ENCODE measurements at regions not wholly inside any gene's neighbourhood (a gene's known extent, or its start where the extent isn't known, plus 50 kb on each side); places are given as distances from the start of the nearest gene placed in this dataset.

DNA sequence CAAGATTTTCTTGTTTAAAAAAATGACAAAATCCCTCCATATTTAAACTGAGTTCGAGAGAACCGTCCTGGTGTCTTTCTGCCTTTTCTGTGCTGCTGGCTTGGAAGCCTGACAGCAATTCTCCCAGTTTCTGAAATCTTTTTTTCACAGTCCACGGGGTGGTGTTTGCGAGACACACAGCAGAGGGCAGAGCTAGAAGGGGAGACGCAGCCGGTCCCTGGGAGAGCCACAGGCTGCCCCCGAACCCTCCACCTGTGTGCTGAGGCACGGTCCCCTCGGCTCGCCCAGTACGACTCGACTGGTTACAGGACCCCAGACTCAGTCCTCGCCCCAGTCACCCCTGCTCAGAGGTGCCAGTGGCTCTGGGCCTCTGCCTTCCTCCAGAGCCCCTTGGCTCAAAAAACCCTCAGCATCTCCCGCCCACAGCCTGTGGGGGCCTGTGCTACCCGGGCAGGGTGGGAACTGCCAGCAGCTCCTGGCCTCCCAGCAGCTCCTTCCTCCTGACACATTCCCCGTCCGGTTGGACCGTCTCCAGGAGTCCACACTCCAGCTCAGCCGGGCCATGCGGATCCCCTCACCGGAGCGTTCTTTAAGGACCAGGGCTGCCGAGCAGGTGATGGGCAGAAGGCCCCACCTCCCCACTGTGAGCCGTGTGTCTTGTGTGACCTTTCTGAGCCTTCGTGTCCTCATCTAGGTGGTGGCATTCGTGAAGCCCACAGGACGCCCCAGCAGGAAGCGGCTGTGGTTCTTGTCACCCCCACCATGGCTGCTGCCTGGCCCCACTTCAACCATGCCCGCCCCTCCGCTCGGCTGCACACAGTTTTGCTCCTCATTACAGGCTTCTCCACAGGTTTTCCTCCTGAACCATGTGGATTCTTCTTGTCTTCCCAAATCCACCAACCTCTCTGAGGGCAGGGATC is 52.3 kb upstream of the EN2 start:
- no peak overlapping the region for H3K27ac ChIP-seq (ENCODE audit: low read length)
- no peak for DNase-seq
- no peaks in the 10 kb centered on the region for H3K36me3 ChIP-seq (replicated peaks; ENCODE audit: insufficient read depth, low read length)

DNA sequence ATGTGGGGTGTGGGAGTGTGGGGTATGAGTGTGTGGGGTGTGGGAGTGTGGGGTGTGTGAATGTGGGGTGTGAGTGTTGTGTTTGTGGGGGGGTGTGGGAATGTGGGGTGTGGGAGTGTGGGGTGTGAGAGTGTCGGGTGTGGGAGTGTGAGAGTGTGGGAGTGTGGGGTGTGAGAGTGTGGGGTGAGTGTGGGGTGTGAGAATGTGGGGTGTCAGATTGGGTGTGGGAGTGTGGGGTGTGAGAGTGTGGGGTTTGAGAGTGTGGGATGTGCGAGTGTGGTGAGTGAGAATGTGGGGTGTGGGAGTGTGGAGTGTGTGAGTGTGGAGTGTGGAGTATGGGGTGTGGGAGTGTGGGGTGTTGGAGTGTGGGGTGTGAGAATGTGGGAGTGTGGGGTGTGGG is 50.1 kb upstream of the EN2 start:
- TF ChIP-seq, protein P1, sequence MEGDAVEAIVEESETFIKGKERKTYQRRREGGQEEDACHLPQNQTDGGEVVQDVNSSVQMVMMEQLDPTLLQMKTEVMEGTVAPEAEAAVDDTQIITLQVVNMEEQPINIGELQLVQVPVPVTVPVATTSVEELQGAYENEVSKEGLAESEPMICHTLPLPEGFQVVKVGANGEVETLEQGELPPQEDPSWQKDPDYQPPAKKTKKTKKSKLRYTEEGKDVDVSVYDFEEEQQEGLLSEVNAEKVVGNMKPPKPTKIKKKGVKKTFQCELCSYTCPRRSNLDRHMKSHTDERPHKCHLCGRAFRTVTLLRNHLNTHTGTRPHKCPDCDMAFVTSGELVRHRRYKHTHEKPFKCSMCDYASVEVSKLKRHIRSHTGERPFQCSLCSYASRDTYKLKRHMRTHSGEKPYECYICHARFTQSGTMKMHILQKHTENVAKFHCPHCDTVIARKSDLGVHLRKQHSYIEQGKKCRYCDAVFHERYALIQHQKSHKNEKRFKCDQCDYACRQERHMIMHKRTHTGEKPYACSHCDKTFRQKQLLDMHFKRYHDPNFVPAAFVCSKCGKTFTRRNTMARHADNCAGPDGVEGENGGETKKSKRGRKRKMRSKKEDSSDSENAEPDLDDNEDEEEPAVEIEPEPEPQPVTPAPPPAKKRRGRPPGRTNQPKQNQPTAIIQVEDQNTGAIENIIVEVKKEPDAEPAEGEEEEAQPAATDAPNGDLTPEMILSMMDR (IDR thresholded peaks at IDR 0.05; ENCODE audit: low read length), result no peak
- TF ChIP-seq EZH2phosphoT487 (IDR thresholded peaks at IDR 0.05; ENCODE audit: low read length) (no peak), EZH2 (optimal IDR thresholded peaks at IDR 0.05; ENCODE audit: low read depth, low read length) (no peak)
- Histone ChIP-seq H3K79me2 (ENCODE audit: low read length) (no peaks in the 10 kb centered on the region), H3K4me2 (ENCODE audit: low read depth, low read length) (no peak overlapping the region), H3F3A (ENCODE audit: insufficient read depth, low read length) (no peaks in the 10 kb centered on the region), H3K9me3 (replicated peaks; ENCODE audit: insufficient read depth, low read length) (no peaks in the 10 kb centered on the region), H3K4me3 (ENCODE audit: low read length) (no peak overlapping the region), H3K36me3 (replicated peaks; ENCODE audit: insufficient read depth, low read length) (no peaks in the 10 kb centered on the region), H3K9ac (ENCODE audit: low read length) (no peak overlapping the region), H2AFZ (ENCODE audit: low read length) (no peak overlapping the region), H3K4me1 (ENCODE audit: low read length) (no peaks in the 10 kb centered on the region), H3K27me3 (replicated peaks; ENCODE audit: insufficient read depth, low read length) (peaks cover 47% of the 10 kb centered on the region), H3K9me2 (replicated peaks; ENCODE audit: insufficient read depth, low read length) (no peaks in the 10 kb centered on the region), H4K20me1 (ENCODE audit: insufficient read depth, low read length) (no peaks in the 10 kb centered on the region), H3K27ac (ENCODE audit: low read length) (no peak overlapping the region)
- DNase-seq, result no peak

More for the DNA sequence above, 52.3 kb upstream of the EN2 start:
- Histone ChIP-seq H3K4me1 (ENCODE audit: low read length) (no peaks in the 10 kb centered on the region), H3K9me3 (replicated peaks; ENCODE audit: insufficient read depth, low read length) (no peaks in the 10 kb centered on the region), H3K4me3 (ENCODE audit: low read length) (no peak overlapping the region), H3F3A (ENCODE audit: insufficient read depth, low read length) (no peaks in the 10 kb centered on the region), H3K4me2 (ENCODE audit: low read depth, low read length) (no peak overlapping the region), H3K79me2 (ENCODE audit: low read length) (no peaks in the 10 kb centered on the region), H2AFZ (ENCODE audit: low read length) (no peak overlapping the region), H3K27me3 (replicated peaks; ENCODE audit: insufficient read depth, low read length) (peaks cover 64% of the 10 kb centered on the region), H3K9ac (ENCODE audit: low read length) (no peak overlapping the region), H3K9me2 (replicated peaks; ENCODE audit: insufficient read depth, low read length) (no peaks in the 10 kb centered on the region), H4K20me1 (ENCODE audit: insufficient read depth, low read length) (no peaks in the 10 kb centered on the region)
- no peak for TF ChIP-seq EZH2 (optimal IDR thresholded peaks at IDR 0.05; ENCODE audit: low read depth, low read length)
- TF ChIP-seq EZH2phosphoT487 (IDR thresholded peaks at IDR 0.05; ENCODE audit: low read length), result no peak
- TF ChIP-seq, protein P1 (IDR thresholded peaks at IDR 0.05; ENCODE audit: low read length), result no peak

All from MM.1S (cell line).